BJ (cell line): ENCODE measurements at regions not wholly inside any gene's neighbourhood (a gene's known extent, or its start where the extent isn't known, plus 50 kb on each side); places are given as distances from the start of the nearest gene placed in this dataset.

Experiments
- CTCF ChIA-PET: fragments of 350-600 bp; formaldehyde crosslinking; extraction: SDS; loops from one replicate; lab custom pipeline; 2021; ENCODE audit warnings: antibody characterized with exemption, inconsistent platforms; lab: Yijun Ruan, JAX
- POLR2A ChIA-PET: fragments of 300-600 bp; sonication (Branson Sonifier 250); formaldehyde crosslinking; extraction: SDS; loops from one replicate; lab custom pipeline; 2021; ENCODE audit warnings: antibody characterized with exemption; lab: Charles Lee
- DNase-seq: peaks from one replicate; pipeline ENCODE4 v3.0.0-alpha.2; 2011; ENCODE audit warnings: low read depth
- H3K27me3 ChIP-seq: 2 replicates; pipeline ENCODE4 v1.6.0; 2011; ENCODE audit warnings: low read length; ENCODE audit not compliant: control insufficient read depth, insufficient read depth
- H3K36me3 ChIP-seq: 2 replicates; pipeline ENCODE4 v1.5.1; 2011; ENCODE audit warnings: low read length; ENCODE audit not compliant: control insufficient read depth, insufficient read depth
- H3K4me3 ChIP-seq: 2 replicates; pipeline ENCODE4 v1.5.1; 2011; ENCODE audit warnings: low read depth, mild to moderate bottlenecking, control low read depth, low read length
- CTCF ChIP-seq: IDR thresholded peaks from 2 replicates; pipeline ENCODE4 v1.5.1; 2011; ENCODE audit warnings: low read depth, mild to moderate bottlenecking, control low read depth, inconsistent platforms, low read length, moderate library complexity; ENCODE audit not compliant: insufficient read depth

- Histone ChIP-seq H3K27me3 (no peaks in the 10 kb centered on the region), H3K4me3 (no peak overlapping the region), H3K36me3 (no peaks in the 10 kb centered on the region)
- ChIA-PET CTCF (no interaction called here), POLR2A (no interaction called here)
- no peak for DNase-seq
- TF ChIP-seq CTCF, result no peak
Measured at GRCh38 chr18:25434745-25435144, 82.8 kb upstream of the ZNF521 start.

GRCh38 chr18:25433590-25433989 lies 81.6 kb upstream of the ZNF521 start:
- CTCF ChIA-PET, result no interaction called here
- no peak for DNase-seq
- Histone ChIP-seq H3K27me3 (no peaks in the 10 kb centered on the region), H3K4me3 (no peak overlapping the region), H3K36me3 (no peaks in the 10 kb centered on the region)
- POLR2A ChIA-PET, result no interaction called here
- TF ChIP-seq CTCF, result no peak

GRCh38 chr18:25425024-25425423 lies 73.1 kb upstream of the ZNF521 start:
- CTCF ChIA-PET, result no interaction called here
- POLR2A ChIA-PET, result no interaction called here
- TF ChIP-seq CTCF, result no peak

GRCh38 chr18:25423760-25424159 lies 71.8 kb upstream of the ZNF521 start:
- no peak for TF ChIP-seq CTCF
- POLR2A ChIA-PET, result no interaction called here
- no peaks in the 10 kb centered on the region for H3K36me3 ChIP-seq
- H3K27me3 ChIP-seq, result no peaks in the 10 kb centered on the region
- DNase-seq, result no peak
- H3K4me3 ChIP-seq, result no peak overlapping the region
- CTCF ChIA-PET, result no interaction called here

More at GRCh38 chr18:25425024-25425423, 73.1 kb upstream of the ZNF521 start:
- no peak for DNase-seq
- no peaks in the 10 kb centered on the region for H3K27me3 ChIP-seq
- H3K4me3 ChIP-seq, result no peak overlapping the region
- no peaks in the 10 kb centered on the region for H3K36me3 ChIP-seq

- ChIA-PET CTCF (no interaction called here), POLR2A (no interaction called here)
- Histone ChIP-seq H3K36me3 (no peaks in the 10 kb centered on the region), H3K27me3 (no peaks in the 10 kb centered on the region), H3K4me3 (no peak overlapping the region)
- TF ChIP-seq CTCF, result no peak
- DNase-seq, result no peak
Measured at GRCh38 chr18:25423267-25423666, 71.3 kb upstream of the ZNF521 start.
